Esophagus squamous epithelium (tissue), 5 donors: ENCODE measurements at regions not wholly inside any gene's neighbourhood (a gene's known extent, or its start where the extent isn't known, plus 50 kb on each side); places are given as distances from the start of the nearest gene placed in this dataset.

Source experiments
- DNase-seq: peaks from one replicate; lab custom pipeline; 2025; lab: John Stamatoyannopoulos, UW
- H3K27ac ChIP-seq, 4 donors: fragments of 200-600 bp; sonication (generic); one replicate each; pipeline ENCODE4 v1.5.1; 2016 to 2019; ENCODE audit warnings: mild to moderate bottlenecking in 1 of 4
- H3K27me3 ChIP-seq, 4 donors: fragments of 200-600 bp; sonication (generic); 1 replicate in 3 of 4; 2 replicates in 1 of 4; pipeline versions ENCODE4 v1.5.1 to v1.6.0; 2017 to 2021; ENCODE audit warnings: antibody characterized with exemption in 1 of 4
- H3K36me3 ChIP-seq, 3 donors: fragments of 200-600 bp; sonication (generic); one replicate each; pipeline ENCODE4 v1.5.1; 2016 to 2019
- H3K4me1 ChIP-seq, 3 donors: fragments of 200-600 bp; sonication (generic); one replicate each; pipeline ENCODE4 v1.5.1; 2017 to 2019
- H3K4me3 ChIP-seq, 4 donors: fragments of 200-600 bp; sonication (generic); 1 replicate in 3 of 4; 2 replicates in 1 of 4; pipeline ENCODE4 v1.5.1; 2016 to 2019; ENCODE audit warnings: mild to moderate bottlenecking in 2 of 4, moderate library complexity in 1 of 4
- H3K9me3 ChIP-seq, 3 donors: fragments of 200-600 bp; sonication (generic); one replicate each; pipeline ENCODE4 v1.5.1; 2016 to 2019
- CTCF ChIP-seq, 6 experiments: fragments of 450-650 bp in 4 of 6; fragments of 200-600 bp in 2 of 6; sonication (generic) in 2 of 6; IDR thresholded peaks; one replicate each; pipeline ENCODE4 v1.5.1; 2016 to 2019; ENCODE audit warnings: antibody characterized with exemption in 6 of 6, mild to moderate bottlenecking in 4 of 6, moderate library complexity in 4 of 6
- POLR2A ChIP-seq, 4 donors: fragments of 450-650 bp; IDR thresholded peaks; one replicate each; pipeline ENCODE4 v1.6.1; 2017; ENCODE audit warnings: antibody characterized with exemption in 4 of 4, mild to moderate bottlenecking in 4 of 4, moderate library complexity in 3 of 4
- WGBS, 2 donors: methylation state at CpG; one replicate each; pipeline ENCODE4 v1.1.5; 2018; 5-methylcytosine and 5-hydroxymethylcytosine counted together
- intact Hi-C: fragments of 100-400 bp; cut with DNase I; formaldehyde crosslinking; loops from one replicate; pipeline ENCODE4 v1.15.0; 2022
- donor health status: DM: yes; HTN: yes; CAD: no.

- no peak for DNase-seq
Measured at GRCh38 chr10:4427532-4427931, 398.5 kb upstream of the AKR1E2 start.

GRCh38 chr10:4426866-4427265 lies 399.1 kb upstream of the AKR1E2 start:
- no peak for DNase-seq
- no peak overlapping the region for H3K4me3 ChIP-seq
- intact Hi-C loops, result no loop called here
- no peaks in the 10 kb centered on the region for H3K4me1 ChIP-seq
- WGBS, 2 donors, result 67 to 70% methylated on average over 1 of the region's 1 CpG
- no peaks in the 10 kb centered on the region for H3K9me3 ChIP-seq
- no peaks in the 10 kb centered on the region for H3K27me3 ChIP-seq
- TF ChIP-seq POLR2A (IDR thresholded peaks at IDR 0.05) (no peak), CTCF (IDR thresholded peaks at IDR 0.05) (no peak)
- H3K36me3 ChIP-seq, result no peaks in the 10 kb centered on the region
- no peak overlapping the region for H3K27ac ChIP-seq

More at GRCh38 chr10:4427532-4427931, 398.5 kb upstream of the AKR1E2 start:
- Histone ChIP-seq H3K36me3 (no peaks in the 10 kb centered on the region), H3K4me3 (no peak overlapping the region), H3K27me3 (no peaks in the 10 kb centered on the region), H3K27ac (no peak overlapping the region), H3K4me1 (no peaks in the 10 kb centered on the region), H3K9me3 (no peaks in the 10 kb centered on the region)
- TF ChIP-seq POLR2A (IDR thresholded peaks at IDR 0.05) (no peak), CTCF (IDR thresholded peaks at IDR 0.05) (no peak)
- intact Hi-C loops, result no loop called here
- WGBS, 2 donors, result 56 to 73% methylated on average over 1 of the region's 1 CpG

- intact Hi-C loops, result no loop called here
- 83 to 93% methylated on average over 2 of the region's 2 CpGs for WGBS, 2 donors
- TF ChIP-seq POLR2A (IDR thresholded peaks at IDR 0.05) (no peak), CTCF (IDR thresholded peaks at IDR 0.05) (no peak)
- no peak overlapping the region for H3K4me3 ChIP-seq
- no peaks in the 10 kb centered on the region for H3K27me3 ChIP-seq
- H3K4me1 ChIP-seq, result no peaks in the 10 kb centered on the region
- H3K27ac ChIP-seq, result no peak overlapping the region
- no peaks in the 10 kb centered on the region for H3K36me3 ChIP-seq
- no peaks in the 10 kb centered on the region for H3K9me3 ChIP-seq
- DNase-seq, result no peak
Measured at GRCh38 chr10:4409319-4409718, 416.7 kb upstream of the AKR1E2 start.

- no peak for DNase-seq
- 26 to 35% methylated on average over 1 of the region's 1 CpG for WGBS, 2 donors
- intact Hi-C loops, result no loop called here
- no peak for TF ChIP-seq CTCF (IDR thresholded peaks at IDR 0.05)
- TF ChIP-seq POLR2A (IDR thresholded peaks at IDR 0.05), result no peak
- Histone ChIP-seq H3K9me3 (no peaks in the 10 kb centered on the region), H3K4me3 (no peak overlapping the region), H3K4me1 (no peaks in the 10 kb centered on the region), H3K27me3 (no peaks in the 10 kb centered on the region), H3K36me3 (no peaks in the 10 kb centered on the region), H3K27ac (no peak overlapping the region)
Measured at GRCh38 chr10:4407783-4408182, 418.2 kb upstream of the AKR1E2 start.

GRCh38 chr10:4405828-4406227 lies 420.2 kb upstream of the AKR1E2 start:
- TF ChIP-seq CTCF (IDR thresholded peaks at IDR 0.05), result no peak
- no peak for TF ChIP-seq POLR2A (IDR thresholded peaks at IDR 0.05)
- H3K9me3 ChIP-seq, result no peaks in the 10 kb centered on the region

More at GRCh38 chr10:4405828-4406227, 420.2 kb upstream of the AKR1E2 start:
- H3K27ac ChIP-seq, result no peak overlapping the region
- H3K36me3 ChIP-seq, result no peaks in the 10 kb centered on the region
- H3K4me1 ChIP-seq, result no peaks in the 10 kb centered on the region
- H3K4me3 ChIP-seq, result no peak overlapping the region
- no peaks in the 10 kb centered on the region for H3K27me3 ChIP-seq
- intact Hi-C loops, result no loop called here
- no peak for DNase-seq
- 76 to 83% methylated on average over 3 of the region's 3 CpGs for WGBS, 2 donors
